ENCODE measurements at regions not wholly inside any gene's neighbourhood (a gene's known extent, or its start where the extent isn't known, plus 50 kb on each side); places are given as distances from the start of the nearest gene placed in this dataset.

DNA sequence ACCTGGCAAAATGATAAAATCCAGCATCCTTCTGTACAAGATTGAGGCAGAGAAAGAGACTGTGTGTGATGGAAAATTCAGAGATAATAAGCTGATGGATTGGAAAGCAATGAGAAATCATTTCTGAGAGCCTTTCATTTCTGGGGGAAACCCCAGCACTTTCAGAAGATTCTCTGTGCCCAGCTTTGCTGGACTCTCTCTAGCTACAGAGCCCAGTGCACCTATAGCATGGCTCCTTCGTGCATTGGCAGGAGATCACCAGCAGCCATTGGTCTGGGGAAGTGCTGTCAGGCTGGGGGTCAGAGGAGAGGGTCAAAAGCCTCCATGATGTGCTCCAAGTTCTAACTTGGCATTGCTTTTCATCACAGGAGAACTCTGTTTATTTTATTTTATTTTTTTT lies 259.9 kb downstream of the SOX9 start:
- TF ChIP-seq, protein P1, sequence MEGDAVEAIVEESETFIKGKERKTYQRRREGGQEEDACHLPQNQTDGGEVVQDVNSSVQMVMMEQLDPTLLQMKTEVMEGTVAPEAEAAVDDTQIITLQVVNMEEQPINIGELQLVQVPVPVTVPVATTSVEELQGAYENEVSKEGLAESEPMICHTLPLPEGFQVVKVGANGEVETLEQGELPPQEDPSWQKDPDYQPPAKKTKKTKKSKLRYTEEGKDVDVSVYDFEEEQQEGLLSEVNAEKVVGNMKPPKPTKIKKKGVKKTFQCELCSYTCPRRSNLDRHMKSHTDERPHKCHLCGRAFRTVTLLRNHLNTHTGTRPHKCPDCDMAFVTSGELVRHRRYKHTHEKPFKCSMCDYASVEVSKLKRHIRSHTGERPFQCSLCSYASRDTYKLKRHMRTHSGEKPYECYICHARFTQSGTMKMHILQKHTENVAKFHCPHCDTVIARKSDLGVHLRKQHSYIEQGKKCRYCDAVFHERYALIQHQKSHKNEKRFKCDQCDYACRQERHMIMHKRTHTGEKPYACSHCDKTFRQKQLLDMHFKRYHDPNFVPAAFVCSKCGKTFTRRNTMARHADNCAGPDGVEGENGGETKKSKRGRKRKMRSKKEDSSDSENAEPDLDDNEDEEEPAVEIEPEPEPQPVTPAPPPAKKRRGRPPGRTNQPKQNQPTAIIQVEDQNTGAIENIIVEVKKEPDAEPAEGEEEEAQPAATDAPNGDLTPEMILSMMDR (conservative IDR thresholded peaks at IDR 0.05; ENCODE audit: low read length): no peak
- no peak for TF ChIP-seq EZH2phosphoT487 (IDR thresholded peaks at IDR 0.05; ENCODE audit: borderline replicate concordance)

Measured in Loucy (cell line).